ENCODE measurements at regions not wholly inside any gene's neighbourhood (a gene's known extent, or its start where the extent isn't known, plus 50 kb on each side); places are given as distances from the start of the nearest gene placed in this dataset.

- no peak for TF ChIP-seq POLR2A (IDR thresholded peaks at IDR 0.05)
- TF ChIP-seq, protein P1, sequence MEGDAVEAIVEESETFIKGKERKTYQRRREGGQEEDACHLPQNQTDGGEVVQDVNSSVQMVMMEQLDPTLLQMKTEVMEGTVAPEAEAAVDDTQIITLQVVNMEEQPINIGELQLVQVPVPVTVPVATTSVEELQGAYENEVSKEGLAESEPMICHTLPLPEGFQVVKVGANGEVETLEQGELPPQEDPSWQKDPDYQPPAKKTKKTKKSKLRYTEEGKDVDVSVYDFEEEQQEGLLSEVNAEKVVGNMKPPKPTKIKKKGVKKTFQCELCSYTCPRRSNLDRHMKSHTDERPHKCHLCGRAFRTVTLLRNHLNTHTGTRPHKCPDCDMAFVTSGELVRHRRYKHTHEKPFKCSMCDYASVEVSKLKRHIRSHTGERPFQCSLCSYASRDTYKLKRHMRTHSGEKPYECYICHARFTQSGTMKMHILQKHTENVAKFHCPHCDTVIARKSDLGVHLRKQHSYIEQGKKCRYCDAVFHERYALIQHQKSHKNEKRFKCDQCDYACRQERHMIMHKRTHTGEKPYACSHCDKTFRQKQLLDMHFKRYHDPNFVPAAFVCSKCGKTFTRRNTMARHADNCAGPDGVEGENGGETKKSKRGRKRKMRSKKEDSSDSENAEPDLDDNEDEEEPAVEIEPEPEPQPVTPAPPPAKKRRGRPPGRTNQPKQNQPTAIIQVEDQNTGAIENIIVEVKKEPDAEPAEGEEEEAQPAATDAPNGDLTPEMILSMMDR (IDR thresholded peaks at IDR 0.05) = no peak
Observed at GRCh38 chr2:6510532-6510931, 355.2 kb downstream of the CMPK2 start.

DNA sequence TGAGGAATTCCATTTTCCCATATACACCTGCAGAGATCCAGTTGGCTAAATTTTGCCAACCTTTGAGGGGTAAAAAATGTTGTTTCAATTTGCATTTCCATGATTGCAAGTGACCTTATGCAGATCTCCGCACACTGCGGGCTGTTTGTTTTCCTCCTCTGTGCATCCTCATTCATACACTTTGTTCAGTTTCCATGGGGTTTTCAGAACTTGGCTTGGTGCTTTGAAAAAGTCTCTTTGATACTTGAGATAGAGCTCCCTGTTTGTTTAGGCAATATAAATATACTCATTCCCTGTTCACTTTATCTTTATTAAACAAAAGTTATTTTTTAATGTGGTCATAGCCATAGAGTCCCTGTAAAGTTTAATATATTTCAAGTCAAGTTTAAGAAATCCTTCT lies 353.1 kb downstream of the CMPK2 start:
- DNase-seq (no peak), ATAC-seq (no peak)
- intact Hi-C loops (cut with DNase I) = no loop called here
- Histone ChIP-seq H3K4me3 (no peak overlapping the region), H3K9me3 (no peaks in the 10 kb centered on the region), H3K27me3 (no peaks in the 10 kb centered on the region), H3K27ac (no peak overlapping the region), H3K36me3 (no peaks in the 10 kb centered on the region), H3K4me1 (no peaks in the 10 kb centered on the region)
- WGBS (ENCODE audit: insufficient coverage, low coverage, low lambda C conversion rate, missing lambda C conversion rate) = 48% methylated on average over 2 of the region's 2 CpGs
- TF ChIP-seq, protein P1 (IDR thresholded peaks at IDR 0.05) = no peak
- TF ChIP-seq POLR2A (IDR thresholded peaks at IDR 0.05) = no peak

More at GRCh38 chr2:6510532-6510931, 355.2 kb downstream of the CMPK2 start:
- H3K4me3 ChIP-seq = no peak overlapping the region
- WGBS (ENCODE audit: insufficient coverage, low coverage, low lambda C conversion rate, missing lambda C conversion rate) = 55% methylated on average over 1 of the region's 1 CpG
- H3K27ac ChIP-seq = no peak overlapping the region
- no peak for ATAC-seq
- intact Hi-C loops (cut with DNase I) = no loop called here
- DNase-seq = no peak
- H3K27me3 ChIP-seq = no peaks in the 10 kb centered on the region
- H3K36me3 ChIP-seq = no peaks in the 10 kb centered on the region
- no peaks in the 10 kb centered on the region for H3K9me3 ChIP-seq
- no peaks in the 10 kb centered on the region for H3K4me1 ChIP-seq

DNA sequence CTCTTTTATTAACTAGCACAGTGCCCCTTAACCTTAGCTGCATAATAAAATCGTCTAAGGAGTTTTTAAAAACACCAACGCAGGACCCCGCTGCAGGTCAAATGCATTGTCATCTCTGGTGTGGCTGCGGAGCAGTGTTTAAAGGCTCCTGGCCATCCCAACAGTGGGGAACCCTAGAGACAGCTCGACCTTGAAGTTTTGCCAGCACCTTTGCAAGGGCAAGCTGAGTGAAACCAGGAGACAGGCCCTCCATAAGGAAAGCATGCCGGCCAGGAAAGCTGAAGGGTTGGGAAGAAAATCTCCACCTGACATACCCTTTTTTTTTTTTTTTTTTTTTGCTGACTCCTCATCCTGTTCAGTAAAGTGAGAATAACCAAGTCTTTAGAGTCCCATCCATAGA lies 349.0 kb downstream of the CMPK2 start:
- intact Hi-C loops (cut with DNase I) = no loop called here
- TF ChIP-seq, protein P1 (IDR thresholded peaks at IDR 0.05) = no peak
- TF ChIP-seq POLR2A (IDR thresholded peaks at IDR 0.05) = no peak
- Histone ChIP-seq H3K27me3 (no peaks in the 10 kb centered on the region), H3K4me3 (no peak overlapping the region), H3K27ac (no peak overlapping the region), H3K9me3 (no peaks in the 10 kb centered on the region), H3K4me1 (no peaks in the 10 kb centered on the region), H3K36me3 (no peaks in the 10 kb centered on the region)
- DNase-seq = no peak
- 60% methylated on average over 6 of the region's 6 CpGs for WGBS (ENCODE audit: insufficient coverage, low coverage, low lambda C conversion rate, missing lambda C conversion rate)
- ATAC-seq = no peak

GRCh38 chr2:6518361-6518760 lies 347.3 kb downstream of the CMPK2 start:
- H3K27me3 ChIP-seq = no peaks in the 10 kb centered on the region
- no peaks in the 10 kb centered on the region for H3K9me3 ChIP-seq
- intact Hi-C loops (cut with DNase I) = no loop called here
- no peak overlapping the region for H3K27ac ChIP-seq
- WGBS (ENCODE audit: insufficient coverage, low coverage, low lambda C conversion rate, missing lambda C conversion rate) = 42% methylated on average over 1 of the region's 1 CpG
- ATAC-seq = no peak
- TF ChIP-seq POLR2A (IDR thresholded peaks at IDR 0.05) = no peak
- TF ChIP-seq, protein P1 (IDR thresholded peaks at IDR 0.05) = no peak
- no peak for DNase-seq
- no peaks in the 10 kb centered on the region for H3K4me1 ChIP-seq
- no peak overlapping the region for H3K4me3 ChIP-seq
- H3K36me3 ChIP-seq = no peaks in the 10 kb centered on the region

GRCh38 chr2:6523476-6523875 lies 342.2 kb downstream of the CMPK2 start:
- WGBS (ENCODE audit: insufficient coverage, low coverage, low lambda C conversion rate, missing lambda C conversion rate) = 44% methylated on average over 9 of the region's 9 CpGs
- DNase-seq = no peak

More at GRCh38 chr2:6523476-6523875, 342.2 kb downstream of the CMPK2 start:
- ATAC-seq = no peak
- intact Hi-C loops (cut with DNase I) = no loop called here
- TF ChIP-seq POLR2A (IDR thresholded peaks at IDR 0.05) = no peak
- TF ChIP-seq, protein P1 (IDR thresholded peaks at IDR 0.05) = no peak
- no peak overlapping the region for H3K27ac ChIP-seq
- H3K4me3 ChIP-seq = no peak overlapping the region
- H3K9me3 ChIP-seq = no peaks in the 10 kb centered on the region
- no peaks in the 10 kb centered on the region for H3K27me3 ChIP-seq
- H3K36me3 ChIP-seq = no peaks in the 10 kb centered on the region
- no peaks in the 10 kb centered on the region for H3K4me1 ChIP-seq

Measured in right lobe of liver (tissue), 6 donors.